EL (cell line): ENCODE measurements at regions not wholly inside any gene's neighbourhood (a gene's known extent, or its start where the extent isn't known, plus 50 kb on each side); places are given as distances from the start of the nearest gene placed in this dataset.
"Not testable (repeated sequence)": the region's sequence is repeated elsewhere in the genome, so short reads cannot be mapped to it uniquely, and the experiment has no call there.

ENCODE experiments used
- DNase-seq: peaks from one replicate; pipeline ENCODE4 v3.0.0-alpha.2; 2016

DNA sequence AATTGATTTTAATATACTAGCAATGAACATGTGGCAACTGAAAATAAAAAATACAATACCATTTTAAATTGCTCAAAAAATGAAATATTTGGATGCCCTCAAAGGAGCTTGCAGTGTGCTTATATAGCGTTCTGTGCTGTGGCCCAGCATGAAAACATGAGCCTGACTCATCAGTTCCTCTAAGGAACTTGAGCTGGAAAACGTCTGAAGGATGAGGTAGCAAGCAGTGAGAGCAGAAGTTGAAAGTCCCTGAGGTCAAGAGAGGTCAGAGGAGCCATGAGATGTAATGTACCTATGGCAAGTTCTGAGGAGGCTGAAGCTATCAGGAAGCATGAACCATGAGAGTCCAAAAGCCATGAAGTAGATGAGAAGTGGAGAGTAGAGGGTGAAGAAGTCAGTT lies 59.7 kb downstream of the HMGB3 start:
- DNase-seq = no peak

DNA sequence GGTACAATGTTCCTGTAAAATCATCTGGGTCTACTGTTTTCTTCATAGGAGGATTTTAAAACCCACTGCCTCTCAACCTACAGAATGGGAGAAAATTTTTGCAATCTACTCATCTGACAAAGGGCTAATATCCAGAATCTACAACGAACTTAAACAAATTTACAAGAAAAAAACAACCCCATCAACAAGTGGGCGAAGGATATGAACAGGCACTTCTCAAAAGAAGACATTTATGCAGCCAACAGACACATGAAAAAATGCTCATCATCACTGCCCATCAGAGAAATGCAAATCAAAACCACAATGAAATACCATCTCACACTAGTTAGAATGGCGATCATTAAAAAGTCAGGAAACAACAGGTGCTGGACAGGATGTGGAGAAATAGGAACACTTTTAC lies 83.2 kb downstream of the HMGB3 start:
- DNase-seq = not testable (repeated sequence)

- no peak for DNase-seq
Observed at GRCh38 chrX:151073767-151074166, 90.6 kb downstream of the HMGB3 start.

GRCh38 chrX:151081016-151081415 lies 95.4 kb upstream of the GPR50 start:
- no peak for DNase-seq

- peak; percentile 51 for DNase-seq
Observed at GRCh38 chrX:151082077-151082948, 94.1 kb upstream of the GPR50 start.

GRCh38 chrX:151084454-151084853 lies 91.9 kb upstream of the GPR50 start:
- no peak for DNase-seq

DNA sequence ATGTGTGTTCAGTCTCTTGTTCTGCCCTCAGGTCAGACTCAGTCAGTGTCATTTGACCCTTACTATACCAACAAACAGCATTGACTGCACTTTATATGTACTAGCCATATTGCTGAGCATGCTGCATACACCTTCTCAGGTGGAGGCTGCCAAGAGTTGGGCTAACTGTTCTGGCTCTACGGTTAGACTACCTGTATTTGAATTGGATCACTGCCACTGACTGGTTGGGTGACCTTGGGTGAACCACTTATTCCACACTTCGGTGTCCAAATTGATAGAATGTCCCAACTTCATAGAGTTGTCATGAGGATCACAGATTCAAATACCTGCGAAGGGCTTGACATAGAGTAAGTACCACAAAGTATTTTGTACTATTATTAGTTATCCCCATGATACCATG lies 91.2 kb upstream of the GPR50 start:
- no peak for DNase-seq

- no peak for DNase-seq
Observed at GRCh38 chrX:151088221-151088620, 88.2 kb upstream of the GPR50 start.

DNA sequence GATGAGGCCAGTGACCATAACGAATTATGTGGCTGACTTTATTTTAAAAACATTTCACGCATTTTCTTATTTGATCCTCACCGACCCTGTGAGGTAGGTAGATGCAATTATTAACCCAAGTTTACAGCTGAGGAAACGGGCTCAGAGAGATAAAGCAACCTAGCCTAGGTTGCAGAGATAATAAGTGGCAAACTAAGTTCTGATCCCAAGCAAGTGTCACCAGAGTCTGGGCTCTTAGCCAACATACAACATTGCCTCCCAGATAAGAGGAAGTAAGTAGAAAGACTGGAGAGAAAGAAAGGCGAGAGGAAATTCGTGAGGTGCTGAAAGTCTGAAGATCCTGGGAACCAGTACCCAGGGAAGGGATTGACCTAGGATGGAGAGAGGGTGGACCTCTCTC lies 77.4 kb upstream of the GPR50 start:
- no peak for DNase-seq

DNA sequence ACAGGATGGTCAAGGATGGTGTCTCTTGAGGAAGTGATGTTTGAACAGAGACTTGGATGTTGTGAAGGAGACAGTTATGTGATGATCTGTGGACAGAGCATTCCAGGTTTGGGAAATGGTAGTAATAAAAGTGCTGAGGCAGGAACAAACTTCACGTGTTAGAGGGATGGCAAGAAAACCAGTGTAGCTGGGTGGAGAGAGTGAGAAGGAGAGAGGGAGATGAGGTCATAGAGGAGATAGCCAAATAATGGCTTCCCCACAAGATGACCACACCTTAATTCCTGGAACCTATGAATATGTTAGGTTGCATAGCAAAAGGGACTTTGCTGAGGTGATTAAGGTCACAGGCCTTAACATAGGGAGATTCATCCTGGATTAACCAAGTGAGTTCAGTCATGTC lies 75.6 kb upstream of the GPR50 start:
- DNase-seq = no peak

DNA sequence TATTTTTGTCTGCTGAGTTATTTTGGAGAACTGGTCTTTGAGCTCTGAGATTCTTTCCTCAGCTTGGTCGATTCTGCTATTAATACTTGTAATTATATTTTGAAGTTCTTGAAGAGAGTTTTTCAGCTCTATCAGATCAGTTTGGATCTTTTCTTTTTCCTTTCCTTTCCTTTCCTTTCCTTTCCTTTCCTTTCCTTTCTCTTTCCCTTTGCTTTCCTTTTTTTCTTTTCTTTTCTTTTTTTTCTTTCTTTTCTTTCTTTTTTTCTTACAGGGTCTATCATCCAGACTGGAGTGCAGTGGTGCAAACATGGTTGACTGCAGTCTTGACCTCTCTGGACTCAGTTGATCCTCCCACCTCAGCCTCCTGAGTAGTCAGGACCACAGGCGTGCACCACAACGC lies 63.2 kb upstream of the GPR50 start:
- DNase-seq = not testable (repeated sequence)
